H9 (cell line): ENCODE measurements at regions not wholly inside any gene's neighbourhood (a gene's known extent, or its start where the extent isn't known, plus 50 kb on each side); places are given as distances from the start of the nearest gene placed in this dataset.

Experiments
- DNase-seq: peaks from one replicate; pipeline ENCODE4 v3.0.0-alpha.2; 2017
- H2AFZ ChIP-seq: one replicate; pipeline ENCODE4 v1.6.1; 2013; ENCODE audit warnings: mild to moderate bottlenecking, low read length, control low read depth, moderate library complexity
- H2AK5ac ChIP-seq: 2 replicates; pipeline ENCODE4 v1.6.1; 2013; ENCODE audit warnings: low read length, control low read depth, mixed read lengths; ENCODE audit not compliant: insufficient read length
- H2BK120ac ChIP-seq: one replicate; pipeline ENCODE4 v1.6.1; 2013; ENCODE audit warnings: low read depth, mild to moderate bottlenecking, low read length, control low read depth, inconsistent platforms; ENCODE audit not compliant: poor library complexity, severe bottlenecking
- H2BK12ac ChIP-seq: 2 replicates; pipeline ENCODE4 v1.6.1; 2013; ENCODE audit warnings: low read length, control low read depth, mixed read lengths, low read depth; ENCODE audit not compliant: insufficient read length
- H2BK15ac ChIP-seq: 2 replicates; pipeline ENCODE4 v1.6.1; 2013; ENCODE audit warnings: low read depth, low read length, control low read depth
- H2BK20ac ChIP-seq: one replicate; pipeline ENCODE4 v1.6.1; 2013; ENCODE audit warnings: low read depth, mild to moderate bottlenecking, low read length, control low read depth, inconsistent platforms; ENCODE audit not compliant: poor library complexity, severe bottlenecking
- H2BK5ac ChIP-seq: 2 replicates; pipeline ENCODE4 v1.6.1; 2013; ENCODE audit warnings: low read length, control low read depth, mixed read lengths; ENCODE audit not compliant: insufficient read length
- H3K14ac ChIP-seq: 2 replicates; pipeline ENCODE4 v1.6.1; 2013; ENCODE audit warnings: low read length, control low read depth; ENCODE audit not compliant: insufficient read depth
- H3K18ac ChIP-seq: 2 replicates; pipeline ENCODE4 v1.6.1; 2013; ENCODE audit warnings: low read depth, mild to moderate bottlenecking, mixed read lengths, low read length, control low read depth; ENCODE audit not compliant: insufficient read length
- H3K23ac ChIP-seq: 2 replicates; pipeline ENCODE4 v1.6.1; 2013; ENCODE audit warnings: low read length, control low read depth, mixed read lengths, low read depth; ENCODE audit not compliant: insufficient read length
- H3K23me2 ChIP-seq: 2 replicates; pipeline ENCODE4 v1.6.1; 2013; ENCODE audit warnings: low read depth, mild to moderate bottlenecking, mixed read lengths, low read length, control low read depth; ENCODE audit not compliant: insufficient read length, poor library complexity, severe bottlenecking
- H3K27ac ChIP-seq: 2 replicates; pipeline ENCODE4 v1.5.1; 2013; ENCODE audit warnings: low read length, control low read depth, mixed read lengths, low read depth; ENCODE audit not compliant: insufficient read length
- H3K27me3 ChIP-seq: 2 replicates; pipeline ENCODE4 v1.6.1; 2013; ENCODE audit warnings: low read length, control low read depth, inconsistent platforms; ENCODE audit not compliant: insufficient read depth
- H3K4ac ChIP-seq: 2 replicates; pipeline ENCODE4 v1.6.1; 2013; ENCODE audit warnings: low read depth, mild to moderate bottlenecking, control low read depth, inconsistent platforms, low read length, moderate library complexity
- H3K4me1 ChIP-seq: 2 replicates; pipeline ENCODE4 v1.6.1; 2013; ENCODE audit warnings: low read length, control low read depth, inconsistent platforms; ENCODE audit not compliant: insufficient read depth
- H3K4me2 ChIP-seq: 2 replicates; pipeline ENCODE4 v1.6.1; 2013; ENCODE audit warnings: low read length, control low read depth, mixed read lengths; ENCODE audit not compliant: insufficient read length, insufficient read depth
- H3K56ac ChIP-seq: 2 replicates; pipeline ENCODE4 v1.6.1; 2013; ENCODE audit warnings: low read depth, mild to moderate bottlenecking, mixed read lengths, low read length, control low read depth; ENCODE audit not compliant: insufficient read length
- H3K79me1 ChIP-seq: 2 replicates; pipeline ENCODE4 v1.6.1; 2013; ENCODE audit warnings: low read depth, mild to moderate bottlenecking, moderate library complexity, low read length, control low read depth, inconsistent platforms; ENCODE audit not compliant: insufficient read depth, poor library complexity, severe bottlenecking
- H3K79me2 ChIP-seq: 2 replicates; pipeline ENCODE4 v1.6.1; 2013; ENCODE audit warnings: low read length, control low read depth, inconsistent platforms; ENCODE audit not compliant: insufficient read depth
- H3K9ac ChIP-seq: 2 replicates; pipeline ENCODE4 v1.6.1; 2013; ENCODE audit warnings: low read length, control low read depth, mixed read lengths; ENCODE audit not compliant: insufficient read length; ENCODE audit errors: extremely low read depth
- H3K9me3 ChIP-seq: one replicate; pipeline ENCODE4 v1.6.1; 2013; ENCODE audit warnings: low read depth, low read length, inconsistent platforms; ENCODE audit not compliant: control insufficient read depth
- H3T11ph ChIP-seq: one replicate; pipeline ENCODE4 v1.6.1; 2013; ENCODE audit warnings: mild to moderate bottlenecking, low read length, control low read depth, inconsistent platforms
- H4K20me1 ChIP-seq: one replicate; pipeline ENCODE4 v1.6.1; 2013; ENCODE audit not compliant: control insufficient read depth, insufficient read length, insufficient read depth
- H4K5ac ChIP-seq: 2 replicates; pipeline ENCODE4 v1.6.1; 2013; ENCODE audit warnings: low read depth, mild to moderate bottlenecking, mixed read lengths, low read length, control low read depth; ENCODE audit not compliant: insufficient read length
- H4K8ac ChIP-seq: replicated peaks from 2 replicates; pipeline ENCODE4 v1.6.1; 2013; ENCODE audit warnings: low read length, control low read depth, mixed read lengths, low read depth; ENCODE audit not compliant: insufficient read length
- H4K91ac ChIP-seq: 2 replicates; pipeline ENCODE4 v1.6.1; 2013; ENCODE audit warnings: low read depth, mild to moderate bottlenecking, moderate library complexity, mixed read lengths, low read length, control low read depth; ENCODE audit not compliant: insufficient read length
- H3K27ac Mint-ChIP-seq, 3 experiments: 2 replicates in 2 of 3; 3 replicates in 1 of 3; pipeline ENCODE4 v1.8.0; 2020 to 2021; ENCODE audit warnings: mixed read lengths in 3 of 3, mild to moderate bottlenecking in 1 of 3, moderate library complexity in 1 of 3
- H3K27me3 Mint-ChIP-seq: 2 replicates; pipeline ENCODE4 v1.8.0; 2021; ENCODE audit warnings: low read depth, mild to moderate bottlenecking, moderate library complexity, mixed read lengths
- H3K36me3 Mint-ChIP-seq, 3 experiments: 2 replicates in 2 of 3; 3 replicates in 1 of 3; pipeline ENCODE4 v1.8.0; 2020 to 2021; ENCODE audit warnings: low read depth in 3 of 3, mixed read lengths in 3 of 3; ENCODE audit not compliant: insufficient read depth in 1 of 3
- H3K4me1 Mint-ChIP-seq, 2 experiments: 2 replicates each; pipeline ENCODE4 v1.8.0; 2020; ENCODE audit warnings: mixed read lengths in 2 of 2
- H3K4me3 Mint-ChIP-seq, 2 experiments: 2 replicates in 1 of 2; 3 replicates in 1 of 2; pipeline ENCODE4 v1.8.0; 2020 to 2021; ENCODE audit warnings: mild to moderate bottlenecking in 2 of 2, mixed read lengths in 2 of 2, moderate library complexity in 1 of 2
- H3K9me3 Mint-ChIP-seq, 2 experiments: 2 replicates in 1 of 2; 3 replicates in 1 of 2; pipeline ENCODE4 v1.8.0; 2020; ENCODE audit warnings: mild to moderate bottlenecking in 2 of 2, mixed read lengths in 2 of 2, moderate library complexity in 1 of 2
- CTCF ChIP-seq: fragments of 200-600 bp; sonication (generic); conservative IDR thresholded peaks from 3 replicates; pipeline ENCODE4 v1.8.0; 2021; ENCODE audit warnings: antibody characterized with exemption, mild to moderate bottlenecking
- WGBS: extraction: QIAGEN DNeasy Blood & Tissue Kit; methylation state at CpG from one replicate; pipeline ENCODE4 v1.1.7; 2013; ENCODE audit warnings: missing lambda C conversion rate, low lambda C conversion rate, mixed read lengths; ENCODE audit not compliant: insufficient read length; ENCODE audit errors: extremely low coverage; 5-methylcytosine and 5-hydroxymethylcytosine counted together

GRCh38 chr12:115430636-115431035 is 746.7 kb upstream of the TBX3 start:
- H3K9me3 Mint-ChIP-seq: no peaks in the 10 kb centered on the region
- H2BK20ac ChIP-seq: no peak overlapping the region
- no peaks in the 10 kb centered on the region for H4K20me1 ChIP-seq
- no peaks in the 10 kb centered on the region for H3K79me2 ChIP-seq
- peaks cover 8 to 9% of the 10 kb centered on the region in 2 experiments for H3K4me1 Mint-ChIP-seq
- H3K4me1 ChIP-seq: no peaks in the 10 kb centered on the region
- H3K9ac ChIP-seq: no peak overlapping the region
- H4K91ac ChIP-seq: no peak overlapping the region
- H2BK15ac ChIP-seq: no peak overlapping the region
- no peaks in the 10 kb centered on the region for H3K27me3 ChIP-seq
- no peaks in the 10 kb centered on the region for H3K9me3 ChIP-seq
- H3K56ac ChIP-seq: no peak overlapping the region
- no peak overlapping the region for H3K4me2 ChIP-seq
- TF ChIP-seq CTCF: no peak
- H3K23ac ChIP-seq: no peak overlapping the region
- DNase-seq: no peak
- H3K27ac Mint-ChIP-seq: no peak overlapping the region
- no peak overlapping the region for H2AK5ac ChIP-seq
- no peak overlapping the region for H2AFZ ChIP-seq
- H3K4ac ChIP-seq: no peak overlapping the region
- no peak overlapping the region for H3K14ac ChIP-seq
- H3K27me3 Mint-ChIP-seq: peaks cover 6% of the 10 kb centered on the region
- no peaks in the 10 kb centered on the region for H3K23me2 ChIP-seq
- H3K27ac ChIP-seq: no peak overlapping the region
- no peak overlapping the region for H3K4me3 Mint-ChIP-seq
- no peak overlapping the region for H3K18ac ChIP-seq
- H2BK5ac ChIP-seq: no peak overlapping the region
- H2BK12ac ChIP-seq: no peak overlapping the region
- H3K36me3 Mint-ChIP-seq: no peaks in the 10 kb centered on the region
- no CpG with 5 or more reads among the region's 1 CpG for WGBS
- H3T11ph ChIP-seq: no peak overlapping the region
- H4K5ac ChIP-seq: no peak overlapping the region
- no peaks in the 10 kb centered on the region for H3K79me1 ChIP-seq
- H2BK120ac ChIP-seq: no peak overlapping the region
- no peak overlapping the region for H4K8ac ChIP-seq
